GM19468 (cell line): ENCODE measurements at regions not wholly inside any gene's neighbourhood (a gene's known extent, or its start where the extent isn't known, plus 50 kb on each side); places are given as distances from the start of the nearest gene placed in this dataset.
"Not testable (repeated sequence)": the region's sequence is repeated elsewhere in the genome, so short reads cannot be mapped to it uniquely, and the experiment has no call there.

Source experiments
- ATAC-seq: cut with Tn5 transposase; IDR thresholded peaks from one replicate; pipeline ENCODE4 v1.9.1; 2021; ENCODE audit warnings: mild to moderate bottlenecking, moderate library complexity, moderate number of reproducible peaks; ENCODE audit not compliant: unreplicated experiment; ENCODE audit errors: extremely low read depth

DNA sequence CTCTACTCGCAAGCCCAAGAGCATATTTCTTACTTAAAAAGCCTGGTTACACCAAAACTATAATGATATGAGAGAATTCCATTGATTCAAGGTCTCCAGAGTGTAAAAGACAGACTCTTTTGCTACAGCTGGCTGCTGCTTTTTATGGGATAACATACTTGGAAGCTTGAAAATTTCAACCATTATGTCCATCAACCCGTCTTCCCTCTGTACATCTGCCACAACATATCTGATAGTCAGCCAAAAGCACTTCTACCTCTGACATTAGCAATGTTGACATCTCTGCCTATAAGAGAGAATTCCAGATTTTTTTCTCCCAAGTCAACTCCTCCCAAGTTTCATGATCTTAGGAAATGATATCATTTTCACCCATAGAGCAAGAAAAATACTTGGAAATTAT lies 54.4 kb upstream of the IQCM start:
- no peak for ATAC-seq

DNA sequence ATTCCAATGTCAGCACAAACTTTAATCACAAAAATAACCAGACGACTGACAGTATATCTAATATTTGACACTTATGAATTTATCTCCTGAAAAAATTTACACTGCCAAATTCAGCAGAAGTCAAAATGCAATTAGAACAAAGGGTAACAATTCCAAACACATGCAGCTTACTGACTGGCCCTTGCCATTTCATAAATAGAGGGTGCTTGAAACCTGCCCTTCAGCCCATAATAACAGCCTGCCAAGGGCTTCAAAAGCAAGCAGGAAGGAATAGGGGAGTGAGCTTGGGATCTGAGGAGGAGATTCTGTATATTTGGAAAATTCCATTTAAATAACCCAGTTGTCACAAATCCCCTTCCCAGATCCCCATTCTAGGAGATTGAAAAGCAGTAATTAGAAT lies 66.1 kb upstream of the IQCM start:
- no peak for ATAC-seq

DNA sequence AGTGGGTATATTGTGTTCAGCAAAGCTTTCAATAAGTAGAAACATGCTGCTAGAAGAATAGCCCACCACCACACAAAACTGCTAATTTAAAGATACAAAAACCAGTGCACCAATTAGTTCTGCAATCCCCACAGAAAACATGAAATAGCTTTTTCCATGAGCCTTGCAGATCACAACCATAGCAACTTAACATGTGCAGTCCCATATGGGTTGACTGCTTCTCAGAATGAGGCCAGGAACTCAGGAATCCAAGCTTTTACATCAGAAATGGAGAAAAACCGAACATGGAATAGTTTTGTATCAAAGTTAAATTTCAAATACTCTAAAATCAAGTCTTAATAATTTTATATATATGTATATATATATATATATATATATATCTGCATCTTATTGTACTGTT lies 66.6 kb upstream of the IQCM start:
- ATAC-seq: no peak

DNA sequence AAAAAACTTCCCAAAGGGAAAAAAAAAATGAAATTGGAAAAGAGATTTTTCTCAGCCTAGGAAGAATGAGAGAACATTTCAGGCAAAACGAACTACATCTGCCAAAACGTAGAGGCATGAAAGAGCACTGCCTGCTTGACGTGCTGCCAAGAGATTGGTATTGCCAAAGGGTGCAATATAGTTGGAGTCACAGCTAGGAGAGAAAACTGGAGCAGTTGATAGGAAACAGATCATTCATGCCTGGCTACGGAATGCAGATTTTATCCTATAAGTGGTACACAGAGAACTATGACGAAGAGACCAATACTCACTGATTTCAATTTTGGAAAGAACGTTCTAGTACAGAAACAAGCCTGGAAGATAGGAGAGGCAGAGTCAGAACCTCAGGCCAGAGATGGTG lies 68.4 kb upstream of the IQCM start:
- ATAC-seq: no peak

DNA sequence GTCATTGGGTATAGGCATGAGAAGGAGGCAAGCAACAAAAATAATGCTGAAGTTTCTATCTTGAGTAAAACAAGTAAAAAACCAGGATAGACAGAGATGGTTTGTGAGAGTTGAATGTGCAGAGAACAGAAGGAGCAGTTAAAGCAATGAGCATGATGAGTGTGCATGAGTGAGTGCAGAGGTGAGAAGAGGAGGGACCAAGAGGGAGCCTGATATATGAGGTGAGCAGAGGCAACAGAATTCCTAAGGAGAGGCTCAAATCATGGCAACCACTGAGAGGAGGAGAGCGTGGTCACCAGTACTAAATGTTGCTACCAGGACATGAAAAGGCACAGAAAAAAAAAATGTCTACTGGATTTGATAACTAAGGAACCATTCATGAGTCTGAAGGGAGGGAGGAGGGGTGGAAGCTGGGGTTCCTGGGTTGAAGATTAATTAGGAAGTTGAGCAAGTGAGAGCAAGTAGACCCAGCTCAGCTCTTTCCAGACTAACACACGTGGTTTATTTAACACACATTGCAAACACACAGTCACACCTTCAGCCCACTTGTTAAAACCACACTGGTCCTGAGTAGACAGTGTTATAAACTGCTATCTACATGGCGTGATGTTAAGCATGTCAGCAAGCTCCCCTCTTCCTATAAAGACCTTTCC lies 69.0 kb upstream of the IQCM start:
- no peak for ATAC-seq

DNA sequence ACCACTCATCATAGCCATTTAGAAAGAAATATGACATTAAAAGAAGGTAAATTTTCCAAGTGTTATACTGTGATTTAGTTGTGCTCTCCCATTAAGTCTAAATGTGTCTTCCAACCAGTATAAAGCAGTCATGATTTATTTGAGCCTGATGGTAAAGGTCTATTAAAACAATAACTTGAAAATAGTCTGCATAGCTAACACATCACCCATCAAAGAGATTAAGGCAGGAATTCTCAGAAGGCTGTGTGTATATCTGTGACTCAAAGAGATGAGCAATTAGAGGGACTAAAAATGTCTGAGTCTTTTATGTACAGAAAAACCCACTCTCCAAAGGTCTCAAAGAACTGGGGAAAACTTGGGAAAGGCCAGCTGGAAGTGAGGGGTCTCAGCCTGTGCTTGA lies 70.3 kb upstream of the IQCM start:
- no peak for ATAC-seq

- ATAC-seq: no peak
These were observed 71.3 kb upstream of the IQCM start for GRCh38 chr4:149886786-149887490.

DNA sequence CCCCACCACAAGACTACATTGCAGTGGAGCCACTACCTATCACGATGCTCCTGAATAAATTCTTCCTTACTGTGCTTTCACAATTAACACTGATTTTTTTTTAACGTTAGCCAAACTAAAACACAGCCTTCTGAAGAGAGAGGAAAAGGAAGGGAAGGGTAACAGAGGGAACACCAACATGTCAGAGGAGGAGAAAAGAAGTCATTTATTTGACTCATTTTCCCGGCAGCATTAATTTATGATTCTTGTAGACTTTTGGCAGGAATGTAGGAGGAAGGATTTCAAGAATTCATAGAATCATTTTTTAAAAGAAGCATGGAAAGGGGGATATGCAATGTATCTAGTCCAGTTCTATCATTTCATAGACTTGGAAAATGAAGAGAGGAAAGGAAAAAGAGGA lies 74.3 kb upstream of the IQCM start:
- ATAC-seq: no peak

GRCh38 chr4:149890531-149890930 lies 74.9 kb upstream of the IQCM start:
- ATAC-seq: no peak

GRCh38 chr4:149891426-149891825 lies 75.8 kb upstream of the IQCM start:
- ATAC-seq: no peak

- no peak for ATAC-seq
These were observed 80.8 kb upstream of the IQCM start for GRCh38 chr4:149896432-149896831.

DNA sequence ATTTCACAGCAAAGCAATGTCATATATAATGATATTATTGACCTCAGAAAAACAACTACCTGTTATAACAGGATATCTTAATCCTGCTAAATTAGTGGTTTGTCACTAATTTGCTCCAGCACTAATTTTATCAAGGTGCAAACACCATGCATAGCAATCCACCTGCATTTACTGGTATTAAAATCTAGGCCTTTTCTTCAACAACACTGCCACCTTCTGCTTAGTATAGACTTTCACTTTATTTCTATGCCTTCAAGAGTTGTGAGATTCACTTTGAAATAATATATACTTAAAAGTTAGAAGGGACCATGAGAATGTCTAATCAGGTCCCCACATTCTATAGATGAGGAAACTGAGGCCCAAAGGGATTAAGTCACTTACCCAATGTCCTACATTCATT lies 82.1 kb upstream of the IQCM start:
- ATAC-seq: no peak

GRCh38 chr4:149901128-149901527 lies 85.5 kb upstream of the IQCM start:
- no peak for ATAC-seq

- no peak for ATAC-seq
These were observed 86.6 kb upstream of the IQCM start for GRCh38 chr4:149902242-149902641.

GRCh38 chr4:149910177-149910576 lies 94.5 kb upstream of the IQCM start:
- ATAC-seq: no peak

DNA sequence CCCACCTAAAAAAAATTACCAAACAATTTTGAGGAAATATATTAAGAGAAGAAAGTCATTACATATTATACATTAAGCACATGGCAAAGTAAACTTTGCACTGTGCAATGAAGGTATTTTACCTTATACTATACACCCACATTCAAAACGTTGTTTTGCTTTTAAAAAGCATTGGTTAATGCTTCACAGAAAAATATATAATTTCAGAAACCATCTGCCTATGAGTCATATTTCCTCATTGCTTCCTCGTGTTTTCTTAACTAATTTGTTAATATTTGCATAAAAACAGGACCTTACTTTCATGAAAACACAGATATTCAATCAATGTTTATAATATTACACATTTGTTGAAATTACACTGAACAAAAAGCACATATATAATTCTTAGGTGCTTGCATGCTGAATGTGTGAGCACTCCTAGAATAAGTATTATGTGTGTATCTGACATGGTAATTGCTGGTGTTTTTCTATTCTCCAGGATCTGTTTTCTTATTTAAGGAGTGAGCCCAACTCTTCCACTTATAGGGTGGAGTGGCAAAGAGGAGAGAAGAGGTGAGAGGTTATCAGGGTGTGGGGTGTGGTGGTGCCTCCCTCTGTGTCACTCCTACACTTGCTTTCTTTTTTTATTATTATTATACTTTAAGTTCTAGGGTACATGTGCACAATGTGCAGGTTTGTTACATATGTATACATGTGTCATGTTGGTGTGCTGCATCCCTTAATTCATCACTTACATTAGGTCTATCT lies 95.1 kb upstream of the IQCM start:
- ATAC-seq: no peak

GRCh38 chr4:149911354-149911753 lies 95.7 kb upstream of the IQCM start:
- no peak for ATAC-seq

GRCh38 chr4:149912000-149912399 lies 96.4 kb upstream of the IQCM start:
- ATAC-seq: no peak

DNA sequence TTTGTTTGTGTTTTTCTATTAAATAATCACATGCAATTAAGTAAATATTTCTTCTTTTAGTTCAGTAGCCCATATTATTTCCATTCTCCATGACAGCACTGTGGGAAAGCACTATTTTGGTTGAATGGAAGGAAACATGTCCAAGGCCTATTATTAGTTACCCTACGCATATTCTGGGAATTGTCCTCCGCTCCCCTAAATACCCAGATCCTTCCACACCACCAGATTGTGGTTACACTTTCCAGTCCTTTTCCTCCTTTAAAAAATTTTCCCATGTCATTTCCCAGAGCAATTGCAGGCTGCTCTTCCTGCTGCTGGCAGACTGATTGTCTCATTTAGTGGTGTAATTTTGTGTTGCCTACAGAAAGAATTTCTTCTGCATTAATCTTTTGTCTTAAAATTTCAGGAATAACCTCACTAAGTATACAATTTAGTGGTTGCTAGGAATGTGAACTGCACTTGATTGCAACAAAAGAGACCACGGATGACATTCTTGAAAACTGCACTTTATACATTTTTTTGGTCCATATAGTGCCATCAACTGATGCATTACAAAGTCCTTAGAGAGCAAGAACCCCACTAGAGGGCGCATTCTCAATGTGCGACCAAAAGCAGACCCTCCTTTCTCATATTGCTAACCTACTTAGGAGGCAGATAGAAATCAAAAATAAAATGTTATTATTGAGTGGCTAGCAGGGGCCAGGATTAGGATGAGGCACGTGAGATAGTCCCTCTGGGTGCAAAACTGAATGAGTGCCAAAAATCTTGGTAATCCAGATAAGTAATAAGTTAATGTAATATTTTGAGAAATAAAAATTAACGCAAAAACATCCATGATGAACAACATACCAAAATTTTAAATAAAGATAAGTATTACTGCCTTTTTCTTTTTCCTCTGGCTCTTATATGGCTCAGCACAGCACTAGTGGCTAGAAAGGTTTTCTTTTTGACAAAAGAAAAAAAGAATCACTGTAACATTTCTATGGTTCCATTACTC lies 98.8 kb upstream of the IQCM start:
- ATAC-seq: no peak

DNA sequence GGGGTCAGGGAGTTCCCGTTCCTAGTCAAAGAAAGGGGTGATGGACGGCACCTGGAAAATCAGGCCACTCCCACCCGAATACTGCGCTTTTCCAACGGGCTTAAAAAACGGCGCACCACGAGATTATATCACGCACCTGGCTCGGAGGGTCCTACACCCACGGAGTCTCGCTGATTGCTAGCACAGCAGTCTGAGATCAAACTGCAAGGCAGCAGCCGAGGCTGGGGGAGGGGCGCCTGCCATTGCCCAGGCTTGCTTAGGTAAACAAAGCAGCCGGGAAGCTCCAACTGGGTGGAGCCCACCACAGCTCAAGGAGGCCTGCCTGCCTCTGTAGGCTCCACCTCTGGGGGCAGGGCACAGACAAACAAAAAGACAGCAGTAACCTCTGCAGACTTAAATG lies 100.1 kb upstream of the IQCM start:
- ATAC-seq: not testable (repeated sequence)
